Mammary epithelial cell (primary cell): ENCODE measurements at regions not wholly inside any gene's neighbourhood (a gene's known extent, or its start where the extent isn't known, plus 50 kb on each side); places are given as distances from the start of the nearest gene placed in this dataset.

Source experiments
- EZH2 ChIP-seq: IDR thresholded peaks from 2 replicates; pipeline ENCODE4 v1.6.1; 2012; ENCODE audit warnings: low read length, inconsistent platforms, borderline replicate concordance
- TF ChIP-seq, protein P1 (sequence below), 2 donors: IDR thresholded peaks in 1 of 2; conservative IDR thresholded peaks in 1 of 2; 2 replicates each; pipeline ENCODE4 v1.5.1; 2011 to 2012; ENCODE audit warnings: inconsistent platforms in 2 of 2, low read length in 2 of 2, mild to moderate bottlenecking in 2 of 2, control low read depth in 1 of 2, low read depth in 1 of 2; ENCODE audit not compliant: insufficient read depth in 1 of 2; ENCODE audit errors: extremely low read depth in 1 of 2

DNA sequence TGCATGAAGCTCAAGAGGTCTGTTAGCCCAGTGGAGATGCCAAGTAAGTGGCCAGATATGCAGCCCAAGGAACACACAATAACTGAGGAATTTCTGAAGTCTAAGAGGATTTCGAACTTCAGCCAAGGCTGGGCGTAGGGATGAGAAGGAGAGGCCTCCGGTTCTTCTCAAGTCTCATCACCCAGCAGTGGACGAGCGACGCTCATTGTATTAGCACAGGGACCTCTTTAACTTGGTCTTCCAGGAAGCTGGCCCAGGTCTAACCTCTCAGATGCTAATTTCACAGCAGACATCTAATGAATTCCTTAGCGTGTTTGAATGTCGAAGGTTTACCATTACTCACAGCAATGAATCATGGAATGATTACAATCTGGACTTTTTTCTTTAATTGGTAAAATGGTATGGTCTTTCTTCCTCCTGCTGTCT is 85.0 kb downstream of the HES1 start:
- TF ChIP-seq, protein P1, sequence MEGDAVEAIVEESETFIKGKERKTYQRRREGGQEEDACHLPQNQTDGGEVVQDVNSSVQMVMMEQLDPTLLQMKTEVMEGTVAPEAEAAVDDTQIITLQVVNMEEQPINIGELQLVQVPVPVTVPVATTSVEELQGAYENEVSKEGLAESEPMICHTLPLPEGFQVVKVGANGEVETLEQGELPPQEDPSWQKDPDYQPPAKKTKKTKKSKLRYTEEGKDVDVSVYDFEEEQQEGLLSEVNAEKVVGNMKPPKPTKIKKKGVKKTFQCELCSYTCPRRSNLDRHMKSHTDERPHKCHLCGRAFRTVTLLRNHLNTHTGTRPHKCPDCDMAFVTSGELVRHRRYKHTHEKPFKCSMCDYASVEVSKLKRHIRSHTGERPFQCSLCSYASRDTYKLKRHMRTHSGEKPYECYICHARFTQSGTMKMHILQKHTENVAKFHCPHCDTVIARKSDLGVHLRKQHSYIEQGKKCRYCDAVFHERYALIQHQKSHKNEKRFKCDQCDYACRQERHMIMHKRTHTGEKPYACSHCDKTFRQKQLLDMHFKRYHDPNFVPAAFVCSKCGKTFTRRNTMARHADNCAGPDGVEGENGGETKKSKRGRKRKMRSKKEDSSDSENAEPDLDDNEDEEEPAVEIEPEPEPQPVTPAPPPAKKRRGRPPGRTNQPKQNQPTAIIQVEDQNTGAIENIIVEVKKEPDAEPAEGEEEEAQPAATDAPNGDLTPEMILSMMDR (conservative IDR thresholded peaks at IDR 0.05 in 1 of 2, IDR thresholded peaks at IDR 0.05 in 1 of 2; ENCODE audit: extremely low read depth in 1 of 2, insufficient read depth in 1 of 2, low read depth in 1 of 2, low read length in 2 of 2) = no peak
- TF ChIP-seq EZH2 = no peak
